ENCODE measurements at regions not wholly inside any gene's neighbourhood (a gene's known extent, or its start where the extent isn't known, plus 50 kb on each side); places are given as distances from the start of the nearest gene placed in this dataset.

- Histone ChIP-seq H3K27ac (ENCODE audit: low read depth, low read length) (no peak overlapping the region), H3K9me3 (ENCODE audit: low read length) (no peaks in the 10 kb centered on the region), H3K4me1 (ENCODE audit: insufficient read depth, low read length) (no peaks in the 10 kb centered on the region), H3K36me3 (ENCODE audit: insufficient read depth, low read length) (no peaks in the 10 kb centered on the region), H3K27me3 (ENCODE audit: control insufficient read depth in 1 of 2, insufficient read depth in 2 of 2, low read length in 2 of 2) (no peaks in the 10 kb centered on the region), H3K9ac (ENCODE audit: low read length) (no peak overlapping the region), H3K4me3 (ENCODE audit: low read depth in 1 of 2, low read length in 2 of 2) (no peak overlapping the region)
These were observed 416.6 kb downstream of the ZSWIM6 start for GRCh38 chr5:61748651-61749050.

GRCh38 chr5:61752588-61752987 is 420.5 kb downstream of the ZSWIM6 start:
- H3K4me1 ChIP-seq (ENCODE audit: insufficient read depth, low read length): no peaks in the 10 kb centered on the region
- no peaks in the 10 kb centered on the region for H3K9me3 ChIP-seq (ENCODE audit: low read length)
- H3K27ac ChIP-seq (ENCODE audit: low read depth, low read length): no peak overlapping the region
- no peak overlapping the region for H3K9ac ChIP-seq (ENCODE audit: low read length)
- H3K27me3 ChIP-seq (ENCODE audit: control insufficient read depth in 1 of 2, insufficient read depth in 2 of 2, low read length in 2 of 2): no peaks in the 10 kb centered on the region
- no peaks in the 10 kb centered on the region for H3K36me3 ChIP-seq (ENCODE audit: insufficient read depth, low read length)
- H3K4me3 ChIP-seq (ENCODE audit: low read depth in 1 of 2, low read length in 2 of 2): no peak overlapping the region

- no peaks in the 10 kb centered on the region for H3K4me1 ChIP-seq (ENCODE audit: insufficient read depth, low read length)
- H3K4me3 ChIP-seq (ENCODE audit: low read depth in 1 of 2, low read length in 2 of 2): no peak overlapping the region
- no peaks in the 10 kb centered on the region for H3K36me3 ChIP-seq (ENCODE audit: insufficient read depth, low read length)
- H3K9ac ChIP-seq (ENCODE audit: low read length): no peak overlapping the region
- no peaks in the 10 kb centered on the region for H3K9me3 ChIP-seq (ENCODE audit: low read length)
- H3K27me3 ChIP-seq (ENCODE audit: control insufficient read depth in 1 of 2, insufficient read depth in 2 of 2, low read length in 2 of 2): no peaks in the 10 kb centered on the region
- H3K27ac ChIP-seq (ENCODE audit: low read depth, low read length): no peak overlapping the region
These were observed 422.7 kb downstream of the ZSWIM6 start for GRCh38 chr5:61754792-61755191.

- Histone ChIP-seq H3K9ac (ENCODE audit: low read length) (no peak overlapping the region), H3K27me3 (ENCODE audit: control insufficient read depth in 1 of 2, insufficient read depth in 2 of 2, low read length in 2 of 2) (no peaks in the 10 kb centered on the region), H3K4me1 (ENCODE audit: insufficient read depth, low read length) (no peaks in the 10 kb centered on the region), H3K27ac (ENCODE audit: low read depth, low read length) (no peak overlapping the region), H3K4me3 (ENCODE audit: low read depth in 1 of 2, low read length in 2 of 2) (no peak overlapping the region), H3K36me3 (ENCODE audit: insufficient read depth, low read length) (no peaks in the 10 kb centered on the region), H3K9me3 (ENCODE audit: low read length) (no peaks in the 10 kb centered on the region)
These were observed 423.7 kb downstream of the ZSWIM6 start for GRCh38 chr5:61755726-61756222.

- no peaks in the 10 kb centered on the region for H3K4me1 ChIP-seq (ENCODE audit: insufficient read depth, low read length)
- no peaks in the 10 kb centered on the region for H3K27me3 ChIP-seq (ENCODE audit: control insufficient read depth in 1 of 2, insufficient read depth in 2 of 2, low read length in 2 of 2)
- H3K9ac ChIP-seq (ENCODE audit: low read length): no peak overlapping the region
- no peaks in the 10 kb centered on the region for H3K36me3 ChIP-seq (ENCODE audit: insufficient read depth, low read length)
- H3K9me3 ChIP-seq (ENCODE audit: low read length): no peaks in the 10 kb centered on the region
- no peak overlapping the region for H3K4me3 ChIP-seq (ENCODE audit: low read depth in 1 of 2, low read length in 2 of 2)
- no peak overlapping the region for H3K27ac ChIP-seq (ENCODE audit: low read depth, low read length)
These were observed 426.7 kb downstream of the ZSWIM6 start for GRCh38 chr5:61758711-61759110.

- H3K4me3 ChIP-seq (ENCODE audit: low read depth in 1 of 2, low read length in 2 of 2): no peak overlapping the region
- H3K9me3 ChIP-seq (ENCODE audit: low read length): no peaks in the 10 kb centered on the region
- no peak overlapping the region for H3K27ac ChIP-seq (ENCODE audit: low read depth, low read length)
- H3K36me3 ChIP-seq (ENCODE audit: insufficient read depth, low read length): no peaks in the 10 kb centered on the region
- H3K9ac ChIP-seq (ENCODE audit: low read length): no peak overlapping the region
- H3K27me3 ChIP-seq (ENCODE audit: control insufficient read depth in 1 of 2, insufficient read depth in 2 of 2, low read length in 2 of 2): no peaks in the 10 kb centered on the region
- H3K4me1 ChIP-seq (ENCODE audit: insufficient read depth, low read length): no peaks in the 10 kb centered on the region
These were observed 433.4 kb downstream of the ZSWIM6 start for GRCh38 chr5:61765471-61765870.

- Histone ChIP-seq H3K27ac (ENCODE audit: low read depth, low read length) (no peak overlapping the region), H3K36me3 (ENCODE audit: insufficient read depth, low read length) (no peaks in the 10 kb centered on the region), H3K27me3 (ENCODE audit: control insufficient read depth in 1 of 2, insufficient read depth in 2 of 2, low read length in 2 of 2) (no peaks in the 10 kb centered on the region), H3K4me3 (ENCODE audit: low read depth in 1 of 2, low read length in 2 of 2) (no peak overlapping the region), H3K9me3 (ENCODE audit: low read length) (no peaks in the 10 kb centered on the region), H3K4me1 (ENCODE audit: insufficient read depth, low read length) (no peaks in the 10 kb centered on the region), H3K9ac (ENCODE audit: low read length) (no peak overlapping the region)
These were observed 434.1 kb downstream of the ZSWIM6 start for GRCh38 chr5:61766141-61766540.

GRCh38 chr5:61767231-61768080 is 435.4 kb downstream of the ZSWIM6 start:
- H3K9ac ChIP-seq (ENCODE audit: low read length): no peak overlapping the region
- H3K36me3 ChIP-seq (ENCODE audit: insufficient read depth, low read length): no peaks in the 10 kb centered on the region
- no peaks in the 10 kb centered on the region for H3K9me3 ChIP-seq (ENCODE audit: low read length)
- H3K27ac ChIP-seq (ENCODE audit: low read depth, low read length): no peak overlapping the region
- no peaks in the 10 kb centered on the region for H3K27me3 ChIP-seq (ENCODE audit: control insufficient read depth in 1 of 2, insufficient read depth in 2 of 2, low read length in 2 of 2)
- no peaks in the 10 kb centered on the region for H3K4me1 ChIP-seq (ENCODE audit: insufficient read depth, low read length)
- no peak overlapping the region for H3K4me3 ChIP-seq (ENCODE audit: low read depth in 1 of 2, low read length in 2 of 2)

GRCh38 chr5:61768692-61769281 is 436.7 kb downstream of the ZSWIM6 start:
- Histone ChIP-seq H3K4me1 (ENCODE audit: insufficient read depth, low read length) (no peaks in the 10 kb centered on the region), H3K36me3 (ENCODE audit: insufficient read depth, low read length) (no peaks in the 10 kb centered on the region), H3K27ac (ENCODE audit: low read depth, low read length) (no peak overlapping the region), H3K4me3 (ENCODE audit: low read depth in 1 of 2, low read length in 2 of 2) (no peak overlapping the region), H3K27me3 (ENCODE audit: control insufficient read depth in 1 of 2, insufficient read depth in 2 of 2, low read length in 2 of 2) (no peaks in the 10 kb centered on the region), H3K9ac (ENCODE audit: low read length) (no peak overlapping the region), H3K9me3 (ENCODE audit: low read length) (no peaks in the 10 kb centered on the region)

- Histone ChIP-seq H3K27me3 (ENCODE audit: control insufficient read depth in 1 of 2, insufficient read depth in 2 of 2, low read length in 2 of 2) (peaks cover 0 to 5% of the 10 kb centered on the region in 2 donors), H3K4me1 (ENCODE audit: insufficient read depth, low read length) (no peaks in the 10 kb centered on the region), H3K9ac (ENCODE audit: low read length) (no peak overlapping the region), H3K4me3 (ENCODE audit: low read depth in 1 of 2, low read length in 2 of 2) (no peak overlapping the region), H3K27ac (ENCODE audit: low read depth, low read length) (no peak overlapping the region), H3K36me3 (ENCODE audit: insufficient read depth, low read length) (no peaks in the 10 kb centered on the region), H3K9me3 (ENCODE audit: low read length) (no peaks in the 10 kb centered on the region)
These were observed 439.0 kb downstream of the ZSWIM6 start for GRCh38 chr5:61771062-61771461.

DNA sequence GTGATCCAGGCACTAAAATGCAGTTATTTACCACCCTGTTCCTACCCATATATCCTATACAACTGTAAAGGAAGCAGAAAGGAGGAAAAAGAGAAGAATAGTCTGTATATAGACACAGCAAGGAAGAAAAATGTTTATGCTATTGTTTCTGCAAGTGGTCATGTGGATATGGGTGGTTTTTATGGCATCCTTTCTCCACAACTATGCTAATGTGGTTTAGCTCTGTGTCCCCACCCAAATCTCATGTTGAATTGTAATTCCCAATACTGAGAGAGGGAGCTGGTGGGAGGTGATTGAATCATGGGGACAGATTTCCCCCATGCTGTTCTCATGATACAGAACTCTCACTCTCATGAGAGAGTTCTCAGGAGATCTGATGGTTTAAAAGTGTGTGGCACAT is 439.8 kb downstream of the ZSWIM6 start:
- Histone ChIP-seq H3K27ac (ENCODE audit: low read depth, low read length) (no peak overlapping the region), H3K36me3 (ENCODE audit: insufficient read depth, low read length) (no peaks in the 10 kb centered on the region), H3K27me3 (ENCODE audit: control insufficient read depth in 1 of 2, insufficient read depth in 2 of 2, low read length in 2 of 2) (peaks cover 0 to 5% of the 10 kb centered on the region in 2 donors), H3K9ac (ENCODE audit: low read length) (no peak overlapping the region), H3K4me1 (ENCODE audit: insufficient read depth, low read length) (no peaks in the 10 kb centered on the region), H3K4me3 (ENCODE audit: low read depth in 1 of 2, low read length in 2 of 2) (no peak overlapping the region), H3K9me3 (ENCODE audit: low read length) (no peaks in the 10 kb centered on the region)

Measured in muscle layer of colon (tissue), 2 donors.